Epithelial cell of proximal tubule (primary cell): ENCODE measurements at regions not wholly inside any gene's neighbourhood (a gene's known extent, or its start where the extent isn't known, plus 50 kb on each side); places are given as distances from the start of the nearest gene placed in this dataset.

Experiments used
- DNase-seq: peaks from one replicate; pipeline ENCODE4 v3.0.0-alpha.2; 2011; ENCODE audit warnings: low read depth
- H3K4me3 ChIP-seq: 2 replicates; pipeline ENCODE4 v1.5.1; 2011; ENCODE audit warnings: low read depth, mild to moderate bottlenecking, low read length
- TF ChIP-seq, protein P1 (sequence below): conservative IDR thresholded peaks from 2 replicates; pipeline ENCODE4 v1.5.1; 2012; ENCODE audit warnings: low read depth, mild to moderate bottlenecking, low read length

DNA sequence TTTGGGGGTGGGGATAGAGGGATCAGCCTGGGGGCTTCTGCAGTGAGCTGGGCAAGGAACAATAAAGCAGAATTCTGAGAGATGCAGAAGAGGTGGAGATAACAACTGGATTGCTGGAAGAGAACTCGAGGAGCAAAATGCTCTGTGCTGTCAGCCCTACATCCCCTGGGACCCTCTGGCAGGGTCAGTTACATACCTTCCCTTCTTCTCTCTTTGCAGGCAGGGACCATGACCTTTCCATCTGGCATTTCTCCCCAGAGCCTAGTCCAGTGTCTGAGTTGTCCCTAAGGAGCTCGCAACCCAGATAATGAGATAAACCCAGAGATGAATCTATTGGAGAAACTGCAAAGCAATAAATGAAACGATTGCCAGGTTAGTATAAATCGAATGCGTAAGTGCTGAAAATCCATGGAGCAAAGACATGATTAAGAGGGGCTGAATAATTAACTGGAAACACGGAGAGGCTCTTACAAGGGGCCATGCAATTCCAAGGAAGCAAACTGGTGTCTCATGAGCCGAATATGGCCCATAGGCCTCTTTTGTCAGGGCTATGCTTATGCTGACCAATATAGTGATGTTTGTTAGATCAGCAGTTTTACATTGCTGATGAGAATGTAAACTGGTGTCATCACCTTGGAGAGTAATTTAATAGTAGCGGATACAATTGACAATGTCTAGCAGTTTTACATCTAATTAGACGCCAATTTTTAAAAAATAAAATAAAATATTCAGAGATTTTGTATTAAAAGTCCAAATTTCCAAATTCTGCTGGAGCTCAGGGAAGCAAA is 129.4 kb upstream of the IRX5 start:
- DNase-seq, result no peak
- no peak overlapping the region for H3K4me3 ChIP-seq

DNA sequence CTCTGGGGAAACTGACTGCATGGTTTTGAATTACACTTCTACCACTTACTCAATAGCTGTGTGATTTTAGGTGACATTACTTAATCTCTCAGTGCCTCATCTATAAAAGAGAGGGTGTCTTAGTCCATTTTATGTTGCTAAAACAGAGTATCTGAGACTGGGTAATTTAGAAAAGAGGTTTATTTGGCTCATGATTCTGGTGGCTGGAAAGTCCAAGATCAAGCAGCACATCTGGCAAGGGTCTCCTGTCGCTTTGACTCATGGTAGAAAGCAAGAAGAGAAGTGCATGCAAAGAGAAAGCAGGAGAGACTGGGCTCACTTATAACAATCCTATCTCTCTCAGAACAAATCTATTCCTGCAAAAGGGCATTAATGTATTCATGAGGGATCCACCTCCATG is 132.4 kb upstream of the IRX5 start:
- no peak overlapping the region for H3K4me3 ChIP-seq
- DNase-seq, result no peak
- TF ChIP-seq, protein P1, sequence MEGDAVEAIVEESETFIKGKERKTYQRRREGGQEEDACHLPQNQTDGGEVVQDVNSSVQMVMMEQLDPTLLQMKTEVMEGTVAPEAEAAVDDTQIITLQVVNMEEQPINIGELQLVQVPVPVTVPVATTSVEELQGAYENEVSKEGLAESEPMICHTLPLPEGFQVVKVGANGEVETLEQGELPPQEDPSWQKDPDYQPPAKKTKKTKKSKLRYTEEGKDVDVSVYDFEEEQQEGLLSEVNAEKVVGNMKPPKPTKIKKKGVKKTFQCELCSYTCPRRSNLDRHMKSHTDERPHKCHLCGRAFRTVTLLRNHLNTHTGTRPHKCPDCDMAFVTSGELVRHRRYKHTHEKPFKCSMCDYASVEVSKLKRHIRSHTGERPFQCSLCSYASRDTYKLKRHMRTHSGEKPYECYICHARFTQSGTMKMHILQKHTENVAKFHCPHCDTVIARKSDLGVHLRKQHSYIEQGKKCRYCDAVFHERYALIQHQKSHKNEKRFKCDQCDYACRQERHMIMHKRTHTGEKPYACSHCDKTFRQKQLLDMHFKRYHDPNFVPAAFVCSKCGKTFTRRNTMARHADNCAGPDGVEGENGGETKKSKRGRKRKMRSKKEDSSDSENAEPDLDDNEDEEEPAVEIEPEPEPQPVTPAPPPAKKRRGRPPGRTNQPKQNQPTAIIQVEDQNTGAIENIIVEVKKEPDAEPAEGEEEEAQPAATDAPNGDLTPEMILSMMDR, result no peak

More for the DNA sequence above, 129.4 kb upstream of the IRX5 start:
- TF ChIP-seq, protein P1, result no peak

DNA sequence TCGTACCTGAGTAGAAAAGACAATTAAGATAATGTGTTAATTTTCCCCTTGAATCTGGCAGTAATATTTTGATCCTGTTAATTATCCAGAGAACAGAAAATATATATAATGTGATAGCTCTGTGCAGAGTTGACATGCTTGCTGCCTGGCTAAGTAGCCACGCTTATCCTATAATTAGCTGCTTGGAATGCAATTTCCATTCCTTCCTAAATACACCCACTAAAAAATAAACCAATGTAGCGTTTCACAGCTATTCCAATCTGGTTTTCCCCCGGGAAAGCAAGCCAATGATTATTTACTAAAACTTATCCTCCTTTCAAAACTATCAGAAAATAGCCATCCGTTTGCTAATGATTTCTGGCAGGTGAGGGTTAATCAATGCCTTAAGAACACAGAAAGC is 134.5 kb upstream of the IRX5 start:
- H3K4me3 ChIP-seq, result no peak overlapping the region
- TF ChIP-seq, protein P1, result no peak
- no peak for DNase-seq

- H3K4me3 ChIP-seq, result no peak overlapping the region
- no peak for DNase-seq
- TF ChIP-seq, protein P1, result no peak
These were observed 137.9 kb upstream of the IRX5 start for GRCh38 chr16:54792811-54793210.

GRCh38 chr16:54787045-54787444 is 143.6 kb upstream of the IRX5 start:
- TF ChIP-seq, protein P1, result no peak
- DNase-seq, result no peak
- H3K4me3 ChIP-seq, result no peak overlapping the region

GRCh38 chr16:54783980-54784379 is 146.7 kb upstream of the IRX5 start:
- no peak for DNase-seq
- TF ChIP-seq, protein P1, result no peak
- no peak overlapping the region for H3K4me3 ChIP-seq

- H3K4me3 ChIP-seq, result no peak overlapping the region
- DNase-seq, result no peak
- TF ChIP-seq, protein P1, result no peak
These were observed 147.4 kb upstream of the IRX5 start for GRCh38 chr16:54783226-54783625.
